Osteocyte (in vitro differentiated cells): ENCODE measurements at regions not wholly inside any gene's neighbourhood (a gene's known extent, or its start where the extent isn't known, plus 50 kb on each side); places are given as distances from the start of the nearest gene placed in this dataset.
A peak's percentile ranks its signal among the peaks of the same experiment; 100 is the strongest.

Experiments
- DNase-seq: peaks from one replicate; pipeline ENCODE4 v3.0.0; 2021; ENCODE audit warnings: mixed read lengths; ENCODE audit not compliant: unreplicated experiment; ENCODE audit errors: extremely low spot score
- H3K27ac Mint-ChIP-seq: one replicate; pipeline ENCODE4 v1.8.0; 2021; ENCODE audit warnings: mild to moderate bottlenecking, mixed read lengths; ENCODE audit not compliant: unreplicated experiment
- H3K27me3 Mint-ChIP-seq: one replicate; pipeline ENCODE4 v1.8.0; 2021; ENCODE audit warnings: mixed read lengths; ENCODE audit not compliant: unreplicated experiment
- H3K36me3 Mint-ChIP-seq: one replicate; pipeline ENCODE4 v1.8.0; 2021; ENCODE audit warnings: mixed read lengths; ENCODE audit not compliant: unreplicated experiment
- H3K4me1 Mint-ChIP-seq: one replicate; pipeline ENCODE4 v1.8.0; 2021; ENCODE audit warnings: mixed read lengths; ENCODE audit not compliant: unreplicated experiment
- H3K4me3 Mint-ChIP-seq: one replicate; pipeline ENCODE4 v1.8.0; 2021; ENCODE audit warnings: mild to moderate bottlenecking, moderate library complexity, mixed read lengths; ENCODE audit not compliant: unreplicated experiment
- H3K9me3 Mint-ChIP-seq: one replicate; pipeline ENCODE4 v1.8.0; 2021; ENCODE audit warnings: mixed read lengths; ENCODE audit not compliant: unreplicated experiment
- CTCF ChIP-seq: fragments of 200-600 bp; sonication (generic); IDR thresholded peaks from 2 replicates; pipeline ENCODE4 v1.5.0; 2021; ENCODE audit warnings: antibody characterized with exemption, mild to moderate bottlenecking, moderate library complexity

DNA sequence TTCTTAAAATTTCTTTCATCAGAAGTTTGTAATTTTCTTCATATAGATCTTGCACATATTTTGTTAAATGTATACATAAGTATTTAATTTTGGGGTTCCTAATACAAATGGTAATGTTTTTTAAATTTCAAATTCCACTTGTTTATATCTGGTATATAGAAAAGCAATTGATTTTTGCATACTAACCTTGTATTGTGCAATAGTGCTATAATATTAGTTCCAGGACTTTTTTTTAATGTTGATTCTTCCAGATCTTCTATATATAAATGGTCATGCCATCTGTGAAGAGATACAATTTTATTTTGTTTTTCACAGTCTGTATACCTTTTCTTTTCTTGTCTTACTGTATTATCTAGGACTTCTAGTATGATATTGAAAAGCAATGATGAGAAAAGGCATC, 665.0 kb downstream of the OTOL1 start:
- no peak for TF ChIP-seq CTCF
- H3K36me3 Mint-ChIP-seq = no peaks in the 10 kb centered on the region

GRCh38 chr3:162165346-162165745, 668.7 kb downstream of the OTOL1 start:
- Mint-ChIP-seq H3K27ac (peak overlapping the region; percentile 50), H3K36me3 (no peaks in the 10 kb centered on the region), H3K27me3 (no peaks in the 10 kb centered on the region), H3K9me3 (no peaks in the 10 kb centered on the region), H3K4me1 (peaks cover 29% of the 10 kb centered on the region), H3K4me3 (no peak overlapping the region)
- no peak for TF ChIP-seq CTCF
- no peak for DNase-seq

More for the DNA sequence above, 665.0 kb downstream of the OTOL1 start:
- Mint-ChIP-seq H3K4me1 (peaks cover 22% of the 10 kb centered on the region), H3K4me3 (no peak overlapping the region), H3K27ac (no peak overlapping the region), H3K9me3 (peaks cover 5% of the 10 kb centered on the region), H3K27me3 (no peaks in the 10 kb centered on the region)
- no peak for DNase-seq

- DNase-seq = no peak
- Mint-ChIP-seq H3K4me1 (peaks cover 24% of the 10 kb centered on the region), H3K27ac (no peak overlapping the region), H3K4me3 (no peak overlapping the region), H3K36me3 (no peaks in the 10 kb centered on the region), H3K27me3 (no peaks in the 10 kb centered on the region), H3K9me3 (no peaks in the 10 kb centered on the region)
- no peak for TF ChIP-seq CTCF
Measured at GRCh38 chr3:162166543-162166942, 669.9 kb downstream of the OTOL1 start.

DNA sequence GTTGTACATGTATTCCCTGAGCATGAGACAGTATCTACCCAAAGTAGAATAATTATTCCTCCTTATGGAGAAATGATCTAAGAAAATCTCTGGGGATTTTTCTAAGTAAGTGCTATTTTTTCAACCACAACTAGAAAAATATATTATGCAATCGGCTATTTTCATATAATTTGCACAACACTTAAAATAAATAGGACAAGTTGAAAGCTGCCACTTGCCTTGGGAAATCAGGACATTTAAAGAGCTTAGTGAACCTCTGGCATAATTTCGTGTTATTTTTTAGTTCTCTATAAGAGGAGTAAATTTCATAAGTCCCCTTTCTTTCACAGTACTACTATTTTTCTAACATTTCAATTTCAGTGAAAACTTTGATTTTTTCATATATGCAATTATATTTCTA, 672.1 kb downstream of the OTOL1 start:
- DNase-seq = no peak
- Mint-ChIP-seq H3K36me3 (peaks cover 4% of the 10 kb centered on the region), H3K4me1 (peaks cover 24% of the 10 kb centered on the region), H3K4me3 (no peak overlapping the region), H3K27me3 (no peaks in the 10 kb centered on the region), H3K27ac (no peak overlapping the region), H3K9me3 (peaks cover 7% of the 10 kb centered on the region)
- no peak for TF ChIP-seq CTCF

GRCh38 chr3:162170581-162170980, 674.0 kb downstream of the OTOL1 start:
- Mint-ChIP-seq H3K4me1 (peaks cover 15% of the 10 kb centered on the region), H3K36me3 (peaks cover 4% of the 10 kb centered on the region), H3K4me3 (no peak overlapping the region), H3K9me3 (peaks cover 7% of the 10 kb centered on the region), H3K27ac (no peak overlapping the region), H3K27me3 (no peaks in the 10 kb centered on the region)
- TF ChIP-seq CTCF = no peak
- no peak for DNase-seq
